LNCaP clone FGC (cell line): ENCODE measurements at regions not wholly inside any gene's neighbourhood (a gene's known extent, or its start where the extent isn't known, plus 50 kb on each side); places are given as distances from the start of the nearest gene placed in this dataset.

Experiments used
- DNase-seq: peaks from one replicate; pipeline ENCODE4 v3.0.0-alpha.2; 2011; ENCODE audit warnings: low read depth
- H3K4me3 ChIP-seq: 2 replicates; pipeline ENCODE4 v1.5.1; 2011; ENCODE audit warnings: mild to moderate bottlenecking, low read depth, low read length, control low read depth
- TF ChIP-seq, protein P1 (sequence below): IDR thresholded peaks from 2 replicates; pipeline ENCODE4 v1.5.1; 2012; ENCODE audit warnings: mild to moderate bottlenecking; ENCODE audit not compliant: control insufficient read depth, insufficient read depth; ENCODE audit errors: extremely low read depth

DNA sequence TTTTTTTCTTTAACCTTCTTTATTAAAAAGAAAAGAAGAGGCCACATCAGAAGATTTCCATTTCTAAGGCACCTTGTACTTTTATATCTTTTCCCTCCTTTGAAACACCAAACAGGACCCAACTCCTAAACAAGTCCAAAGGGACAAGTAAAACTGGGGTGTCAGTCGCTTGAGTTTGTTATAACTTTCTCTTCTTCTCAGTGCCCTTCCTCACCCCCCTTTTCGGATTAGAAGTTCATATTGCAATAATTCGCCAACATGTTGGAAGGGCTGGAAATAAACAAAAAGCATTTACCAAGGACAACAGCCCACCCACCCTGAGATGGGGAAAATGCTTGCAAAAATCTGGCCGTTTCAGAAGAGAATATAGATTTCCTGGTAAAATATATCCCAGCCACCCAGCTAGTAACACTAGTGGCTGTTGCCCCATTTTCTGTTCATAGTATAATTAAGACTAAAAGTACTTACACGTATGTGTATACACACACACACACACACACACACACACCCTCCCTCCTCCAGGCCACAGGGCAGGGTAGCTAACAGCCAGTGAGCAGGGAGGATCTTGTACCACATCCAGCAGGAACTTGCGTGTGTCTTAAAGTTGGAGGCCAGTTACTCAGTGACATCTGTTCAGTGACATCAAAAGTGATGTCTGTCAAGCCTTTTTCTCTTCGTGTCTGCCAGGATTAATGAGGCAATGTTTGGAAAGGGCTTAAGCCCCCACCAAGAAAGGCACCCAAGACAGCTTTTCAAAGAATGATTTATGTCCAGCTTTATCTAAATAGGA, 149.1 kb upstream of the KLF4 start:
- DNase-seq, result no peak
- no peak overlapping the region; the same call in 1 of the 2 replicates for H3K4me3 ChIP-seq
- TF ChIP-seq, protein P1, sequence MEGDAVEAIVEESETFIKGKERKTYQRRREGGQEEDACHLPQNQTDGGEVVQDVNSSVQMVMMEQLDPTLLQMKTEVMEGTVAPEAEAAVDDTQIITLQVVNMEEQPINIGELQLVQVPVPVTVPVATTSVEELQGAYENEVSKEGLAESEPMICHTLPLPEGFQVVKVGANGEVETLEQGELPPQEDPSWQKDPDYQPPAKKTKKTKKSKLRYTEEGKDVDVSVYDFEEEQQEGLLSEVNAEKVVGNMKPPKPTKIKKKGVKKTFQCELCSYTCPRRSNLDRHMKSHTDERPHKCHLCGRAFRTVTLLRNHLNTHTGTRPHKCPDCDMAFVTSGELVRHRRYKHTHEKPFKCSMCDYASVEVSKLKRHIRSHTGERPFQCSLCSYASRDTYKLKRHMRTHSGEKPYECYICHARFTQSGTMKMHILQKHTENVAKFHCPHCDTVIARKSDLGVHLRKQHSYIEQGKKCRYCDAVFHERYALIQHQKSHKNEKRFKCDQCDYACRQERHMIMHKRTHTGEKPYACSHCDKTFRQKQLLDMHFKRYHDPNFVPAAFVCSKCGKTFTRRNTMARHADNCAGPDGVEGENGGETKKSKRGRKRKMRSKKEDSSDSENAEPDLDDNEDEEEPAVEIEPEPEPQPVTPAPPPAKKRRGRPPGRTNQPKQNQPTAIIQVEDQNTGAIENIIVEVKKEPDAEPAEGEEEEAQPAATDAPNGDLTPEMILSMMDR, result no peak

DNA sequence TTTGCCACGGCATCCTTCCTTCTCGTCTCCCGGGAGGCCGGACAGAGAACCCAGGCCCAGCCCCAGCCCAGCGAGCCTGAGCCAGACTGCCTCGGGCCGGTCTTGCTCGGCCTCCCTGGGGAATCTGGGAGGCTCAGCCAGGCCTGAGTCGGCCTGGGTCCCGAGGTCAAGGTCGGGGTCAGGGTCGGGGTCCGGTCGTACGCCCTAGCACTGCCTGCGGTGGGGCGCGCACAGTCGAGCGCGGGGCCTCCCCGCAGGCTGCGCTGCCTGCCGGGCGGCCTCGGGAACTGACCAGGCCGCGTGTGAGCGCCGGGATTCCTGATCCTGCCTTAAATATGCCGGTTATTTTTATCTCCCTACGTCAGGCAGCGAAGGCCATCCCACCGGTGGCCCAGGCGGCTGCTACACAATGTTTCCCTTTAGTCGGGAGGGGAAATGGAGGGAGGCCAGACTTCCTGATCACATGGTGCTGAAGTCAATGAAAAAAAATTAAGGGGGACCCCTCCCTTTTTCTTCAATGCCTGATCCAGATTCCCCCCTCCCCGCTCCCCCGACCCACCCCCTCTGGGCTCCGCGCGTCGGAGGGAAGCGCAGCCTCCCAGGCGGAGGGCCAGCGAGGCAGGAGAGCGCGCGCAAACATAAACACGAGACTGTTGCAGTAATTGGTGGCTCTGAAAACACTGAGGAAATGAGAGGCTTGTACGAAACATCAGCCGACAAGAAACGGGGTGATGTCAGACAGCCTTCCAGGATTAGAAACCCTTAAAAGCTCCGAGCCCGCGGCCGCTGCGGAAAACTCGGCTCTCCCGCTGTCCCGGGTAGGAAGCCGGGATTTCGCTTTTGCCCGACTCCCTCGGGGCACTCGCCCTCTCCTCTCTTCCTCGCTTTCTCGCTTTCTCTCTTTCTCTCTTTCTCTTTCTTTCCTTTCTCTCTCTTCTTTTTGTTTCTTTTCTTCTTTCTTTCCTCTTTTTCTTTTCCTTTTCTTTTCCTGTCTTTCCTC, 148.2 kb upstream of the KLF4 start:
- no peak for DNase-seq
- TF ChIP-seq, protein P1, result no peak
- peak overlapping the region; percentile 43 for H3K4me3 ChIP-seq

DNA sequence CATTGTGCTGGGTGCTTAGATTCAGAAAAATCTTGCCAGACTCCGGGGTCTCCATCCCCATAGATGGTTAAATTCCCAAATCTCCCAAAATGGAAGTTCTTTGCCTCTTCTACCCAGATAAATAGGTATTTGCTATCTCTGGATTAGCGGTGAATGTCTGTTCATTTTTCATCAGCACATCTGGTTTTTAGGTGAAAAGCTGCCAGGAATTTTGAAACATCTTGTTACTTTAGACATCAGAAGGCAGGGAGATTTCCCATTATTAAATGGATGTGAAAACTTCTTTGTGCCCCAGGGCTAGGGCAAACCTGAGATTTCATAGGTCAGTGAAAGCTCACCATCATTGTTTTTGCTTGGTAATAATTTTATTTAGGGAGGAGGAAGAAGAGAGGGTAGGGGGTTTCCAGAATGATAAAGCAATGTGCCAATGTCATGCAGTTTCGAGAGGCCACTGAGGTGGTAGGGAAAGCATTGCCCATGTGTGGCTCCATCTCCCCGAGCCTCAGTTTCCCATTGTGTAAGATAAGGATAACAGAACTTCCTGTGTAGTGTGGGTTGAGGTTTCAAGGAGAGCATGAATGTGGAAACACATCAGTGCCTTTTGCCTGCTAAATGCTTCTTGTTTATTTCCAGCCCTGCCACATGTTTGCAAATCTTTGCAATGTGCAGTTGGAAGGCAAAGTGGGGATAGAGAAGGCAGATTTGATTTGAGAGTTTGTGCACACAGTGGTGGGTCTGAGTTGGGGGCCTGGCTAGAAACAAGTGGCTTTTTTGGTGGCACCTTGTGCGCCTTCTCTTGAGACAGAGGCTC, 147.2 kb upstream of the KLF4 start:
- H3K4me3 ChIP-seq, result no peak overlapping the region
- TF ChIP-seq, protein P1, result no peak
- no peak for DNase-seq

DNA sequence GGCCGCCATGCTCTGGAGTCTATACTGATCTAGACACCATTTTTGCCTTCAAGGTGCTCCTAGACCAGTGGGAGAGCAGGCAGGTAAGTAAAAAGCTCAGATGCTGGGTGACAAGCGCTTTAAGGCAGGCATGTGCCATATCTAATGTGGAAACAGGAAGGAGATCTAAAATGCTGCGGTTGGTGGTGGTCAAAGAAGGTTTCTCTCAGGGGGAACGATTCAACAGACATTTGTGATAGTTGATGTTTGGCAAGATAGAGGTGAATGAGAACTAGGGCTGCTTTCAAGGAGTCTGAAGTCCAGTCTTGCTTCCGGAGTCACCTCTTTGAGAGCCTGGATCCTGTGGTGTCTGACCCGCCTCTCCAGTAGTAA, 146.2 kb upstream of the KLF4 start:
- no peak overlapping the region for H3K4me3 ChIP-seq
- no peak for DNase-seq
- TF ChIP-seq, protein P1, result no peak

DNA sequence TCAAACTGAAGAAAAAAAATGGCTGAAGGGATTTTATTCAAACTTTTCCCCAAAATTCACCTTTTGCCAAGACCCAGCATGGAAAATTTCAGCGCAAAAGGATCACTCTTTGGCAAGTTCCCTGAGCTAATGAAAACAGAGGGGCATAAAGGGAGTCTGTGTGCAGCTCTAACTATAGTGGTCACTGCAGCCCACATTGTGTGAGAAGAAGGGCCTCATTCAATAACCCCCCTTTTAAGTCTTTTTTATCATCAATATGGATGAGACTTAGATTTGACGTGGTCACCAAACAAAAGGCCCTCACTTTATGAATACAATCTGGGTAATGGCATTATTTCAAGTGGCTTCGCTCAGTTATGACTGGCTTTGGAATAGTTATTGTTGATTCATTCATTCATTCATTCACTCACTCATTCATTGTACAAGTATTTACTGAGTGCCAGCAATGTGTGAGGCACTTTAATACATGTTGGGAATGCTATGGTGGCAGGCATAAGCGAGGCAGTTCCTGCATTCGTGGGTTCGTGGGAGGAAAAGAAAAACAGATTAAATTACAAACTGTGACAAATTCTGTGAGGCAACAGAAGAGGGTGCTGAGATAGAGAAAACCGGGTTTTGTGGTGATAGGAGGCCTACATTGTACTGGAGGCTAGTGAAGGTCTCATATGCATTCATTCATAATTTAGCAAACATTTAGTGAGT, 145.7 kb upstream of the KLF4 start:
- TF ChIP-seq, protein P1, result no peak
- H3K4me3 ChIP-seq, result no peak overlapping the region
- DNase-seq, result no peak

DNA sequence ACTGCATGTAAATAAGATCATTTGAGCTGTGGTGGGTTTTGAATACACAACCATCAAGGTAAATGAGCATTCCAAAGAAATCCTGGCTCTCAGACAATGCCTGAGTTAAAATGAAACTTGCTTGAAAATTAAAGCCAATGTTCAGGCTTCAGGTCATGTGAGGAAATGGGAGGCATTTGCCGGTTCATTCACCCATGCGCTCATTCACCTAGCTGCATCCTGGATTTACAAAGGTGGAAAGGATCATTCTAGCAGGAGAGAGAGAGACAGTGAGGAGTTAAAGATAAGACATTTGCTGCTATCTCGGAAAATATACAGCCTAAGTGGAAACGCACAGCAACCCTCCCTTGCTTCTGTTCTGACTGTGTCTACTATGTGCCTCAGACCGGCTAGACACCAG, 143.8 kb upstream of the KLF4 start:
- H3K4me3 ChIP-seq, result no peak overlapping the region
- TF ChIP-seq, protein P1, result no peak
- no peak for DNase-seq
